Ascending aorta (tissue), 2 donors: ENCODE measurements at regions not wholly inside any gene's neighbourhood (a gene's known extent, or its start where the extent isn't known, plus 50 kb on each side); places are given as distances from the start of the nearest gene placed in this dataset.

Experiments
- DNase-seq, 2 donors: peaks; one replicate each; pipeline ENCODE4 v3.0.0-alpha.2; 2019; ENCODE audit warnings: low spot score in 2 of 2
- H3K27ac ChIP-seq, 2 donors: fragments of 200-600 bp; sonication (generic); one replicate each; pipeline ENCODE4 v1.5.1; 2016 to 2017; ENCODE audit warnings: mild to moderate bottlenecking in 1 of 2
- H3K27me3 ChIP-seq: fragments of 200-600 bp; sonication (generic); one replicate; pipeline ENCODE4 v1.5.1; 2017
- H3K36me3 ChIP-seq, 2 donors: fragments of 200-600 bp; sonication (generic); one replicate each; pipeline ENCODE4 v1.5.1; 2016
- H3K4me1 ChIP-seq, 2 donors: fragments of 200-600 bp; sonication (generic); one replicate each; pipeline ENCODE4 v1.5.1; 2016 to 2017; ENCODE audit warnings: mild to moderate bottlenecking in 1 of 2
- H3K4me3 ChIP-seq, 2 donors: fragments of 200-600 bp; sonication (generic); one replicate each; pipeline ENCODE4 v1.5.1; 2016 to 2017; ENCODE audit warnings: mild to moderate bottlenecking in 1 of 2
- H3K9me3 ChIP-seq, 2 donors: fragments of 200-600 bp; sonication (generic); one replicate each; pipeline ENCODE4 v1.5.1; 2016
- intact Hi-C: fragments of 100-400 bp; cut with DNase I; formaldehyde crosslinking; loops from one replicate; pipeline ENCODE4 v1.15.1; 2023
- TF ChIP-seq, protein P1 (sequence below), 3 experiments: fragments of 200-600 bp in 2 of 3; fragments of 450-650 bp in 1 of 3; sonication (generic) in 2 of 3; IDR thresholded peaks; one replicate each; pipeline ENCODE4 v1.5.1; 2016 to 2019; ENCODE audit warnings: antibody characterized with exemption in 3 of 3, mild to moderate bottlenecking in 1 of 3, moderate library complexity in 1 of 3

DNA sequence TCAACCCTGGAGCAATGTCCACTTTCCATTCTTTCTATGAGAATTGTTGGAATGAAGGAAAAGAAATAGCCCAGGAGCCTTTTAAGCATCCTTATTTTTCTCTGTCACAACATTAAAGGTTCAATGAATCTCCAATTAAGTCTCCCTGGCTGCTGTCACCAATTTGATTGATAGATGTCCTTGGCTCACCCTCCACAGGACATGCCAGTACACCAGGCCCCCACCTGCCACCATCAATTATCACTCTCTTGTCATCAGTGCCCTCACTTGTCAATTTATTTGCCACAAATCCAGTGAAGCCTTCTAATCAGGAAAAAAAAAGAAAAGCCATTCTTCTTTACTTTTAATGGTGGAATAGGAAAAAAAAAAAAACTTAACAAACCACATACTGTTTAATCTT lies 453.6 kb downstream of the CENPC start:
- TF ChIP-seq, protein P1, sequence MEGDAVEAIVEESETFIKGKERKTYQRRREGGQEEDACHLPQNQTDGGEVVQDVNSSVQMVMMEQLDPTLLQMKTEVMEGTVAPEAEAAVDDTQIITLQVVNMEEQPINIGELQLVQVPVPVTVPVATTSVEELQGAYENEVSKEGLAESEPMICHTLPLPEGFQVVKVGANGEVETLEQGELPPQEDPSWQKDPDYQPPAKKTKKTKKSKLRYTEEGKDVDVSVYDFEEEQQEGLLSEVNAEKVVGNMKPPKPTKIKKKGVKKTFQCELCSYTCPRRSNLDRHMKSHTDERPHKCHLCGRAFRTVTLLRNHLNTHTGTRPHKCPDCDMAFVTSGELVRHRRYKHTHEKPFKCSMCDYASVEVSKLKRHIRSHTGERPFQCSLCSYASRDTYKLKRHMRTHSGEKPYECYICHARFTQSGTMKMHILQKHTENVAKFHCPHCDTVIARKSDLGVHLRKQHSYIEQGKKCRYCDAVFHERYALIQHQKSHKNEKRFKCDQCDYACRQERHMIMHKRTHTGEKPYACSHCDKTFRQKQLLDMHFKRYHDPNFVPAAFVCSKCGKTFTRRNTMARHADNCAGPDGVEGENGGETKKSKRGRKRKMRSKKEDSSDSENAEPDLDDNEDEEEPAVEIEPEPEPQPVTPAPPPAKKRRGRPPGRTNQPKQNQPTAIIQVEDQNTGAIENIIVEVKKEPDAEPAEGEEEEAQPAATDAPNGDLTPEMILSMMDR (IDR thresholded peaks at IDR 0.05), result no peak

DNA sequence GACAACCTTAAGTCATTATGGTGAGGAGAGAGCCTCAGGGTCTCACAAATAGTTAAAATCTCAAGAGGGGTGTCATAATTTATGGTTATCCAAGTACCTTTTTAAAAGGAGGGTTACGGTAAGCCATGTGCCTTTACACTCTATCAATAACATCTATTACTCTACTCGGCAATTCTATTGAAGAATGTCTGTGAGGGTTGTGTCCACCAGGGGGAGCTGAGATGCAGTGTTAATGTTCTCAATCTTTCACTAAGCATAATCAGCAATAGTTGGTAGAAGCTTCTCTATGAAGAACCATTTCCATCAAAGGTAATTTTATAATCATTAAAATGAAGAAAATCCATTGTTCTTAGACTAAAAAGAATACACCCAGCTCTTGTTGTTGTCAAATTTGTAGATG lies 457.4 kb downstream of the CENPC start:
- TF ChIP-seq, protein P1 (IDR thresholded peaks at IDR 0.05), result peak in 1 of 3 experiments; percentile 21
- Histone ChIP-seq H3K4me3 (no peak overlapping the region), H3K36me3 (no peaks in the 10 kb centered on the region), H3K4me1 (no peaks in the 10 kb centered on the region), H3K27me3 (no peaks in the 10 kb centered on the region), H3K9me3 (no peaks in the 10 kb centered on the region), H3K27ac (no peak overlapping the region)
- DNase-seq, result no peak
- intact Hi-C loops, result no loop called here

More for the DNA sequence above, 453.6 kb downstream of the CENPC start:
- DNase-seq, result no peak
- Histone ChIP-seq H3K9me3 (no peaks in the 10 kb centered on the region), H3K4me3 (no peak overlapping the region), H3K36me3 (no peaks in the 10 kb centered on the region), H3K27ac (no peak overlapping the region), H3K27me3 (no peaks in the 10 kb centered on the region), H3K4me1 (no peaks in the 10 kb centered on the region)
- intact Hi-C loops, result no loop called here

DNA sequence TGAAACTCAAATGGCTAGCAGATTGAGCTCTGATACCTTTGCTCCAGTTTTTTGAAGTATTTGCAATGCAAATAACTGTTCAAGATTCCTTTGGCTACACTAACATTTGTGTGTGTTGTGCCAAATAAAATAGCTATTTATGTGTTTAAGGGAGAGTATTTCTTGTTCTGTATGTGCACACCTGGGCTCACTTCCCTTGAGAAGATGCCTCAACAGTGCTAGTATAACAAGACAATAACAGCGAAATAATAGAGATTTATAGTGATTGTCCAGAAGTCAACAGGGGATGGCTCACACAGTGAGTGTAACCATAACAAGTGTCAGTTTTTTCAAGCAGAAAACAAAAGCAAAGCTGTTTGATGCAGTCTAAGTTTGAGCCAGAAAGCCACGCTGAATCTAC lies 460.5 kb downstream of the CENPC start:
- Histone ChIP-seq H3K4me3 (no peak overlapping the region), H3K36me3 (no peaks in the 10 kb centered on the region), H3K27me3 (no peaks in the 10 kb centered on the region), H3K4me1 (no peaks in the 10 kb centered on the region), H3K9me3 (no peaks in the 10 kb centered on the region), H3K27ac (no peak overlapping the region)
- TF ChIP-seq, protein P1 (IDR thresholded peaks at IDR 0.05), result no peak
- no peak for DNase-seq
- intact Hi-C loops, result no loop called here

DNA sequence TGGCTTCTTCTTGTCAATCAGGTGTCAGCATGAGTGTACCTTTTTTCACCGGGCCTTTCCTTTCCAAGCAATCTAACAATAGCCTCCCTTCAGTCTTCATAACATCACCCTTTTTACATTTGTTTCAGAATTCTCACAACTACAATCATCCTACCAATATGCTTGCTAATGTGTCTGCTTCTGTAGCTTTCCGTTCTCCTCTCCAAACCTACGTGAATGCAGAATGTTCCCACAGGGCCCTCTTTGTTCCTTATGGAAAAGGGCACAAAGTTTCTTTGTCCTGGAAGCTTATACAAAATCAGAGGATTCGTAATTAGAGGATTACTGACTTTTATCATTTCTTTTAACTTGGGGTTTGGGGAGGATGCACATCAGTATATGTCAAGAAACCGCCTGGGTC lies 461.8 kb downstream of the CENPC start:
- no peak overlapping the region for H3K4me3 ChIP-seq
- no peak for DNase-seq
- no peaks in the 10 kb centered on the region for H3K4me1 ChIP-seq
- intact Hi-C loops, result no loop called here
- no peaks in the 10 kb centered on the region for H3K27me3 ChIP-seq
- H3K9me3 ChIP-seq, result no peaks in the 10 kb centered on the region
- H3K36me3 ChIP-seq, result no peaks in the 10 kb centered on the region
- H3K27ac ChIP-seq, result no peak overlapping the region
- TF ChIP-seq, protein P1 (IDR thresholded peaks at IDR 0.05), result no peak

DNA sequence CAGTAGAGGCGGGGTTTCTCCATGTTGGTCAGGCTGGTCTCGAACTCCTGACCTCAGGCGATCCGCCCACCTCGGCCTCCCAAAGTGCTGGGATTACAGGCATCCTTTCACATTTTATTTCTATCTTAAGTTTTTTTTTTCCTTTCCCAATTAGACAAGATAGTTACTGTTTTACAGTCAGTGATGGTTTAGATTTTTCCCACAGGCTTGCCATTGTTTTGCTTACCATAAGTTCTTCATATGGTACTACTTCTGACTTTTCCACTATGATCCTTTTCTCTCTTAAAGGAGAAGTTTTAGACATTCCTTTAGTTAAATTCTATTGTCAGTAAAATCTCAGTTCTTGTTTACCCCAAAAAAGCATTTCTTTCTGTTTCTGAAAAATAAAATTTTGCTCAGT lies 462.6 kb downstream of the CENPC start:
- no peak overlapping the region for H3K27ac ChIP-seq
- no peak for DNase-seq
- H3K9me3 ChIP-seq, result no peaks in the 10 kb centered on the region
- no peak overlapping the region for H3K4me3 ChIP-seq
- H3K27me3 ChIP-seq, result no peaks in the 10 kb centered on the region
- intact Hi-C loops, result no loop called here
- TF ChIP-seq, protein P1 (IDR thresholded peaks at IDR 0.05), result no peak
- no peaks in the 10 kb centered on the region for H3K36me3 ChIP-seq
- H3K4me1 ChIP-seq, result no peaks in the 10 kb centered on the region

DNA sequence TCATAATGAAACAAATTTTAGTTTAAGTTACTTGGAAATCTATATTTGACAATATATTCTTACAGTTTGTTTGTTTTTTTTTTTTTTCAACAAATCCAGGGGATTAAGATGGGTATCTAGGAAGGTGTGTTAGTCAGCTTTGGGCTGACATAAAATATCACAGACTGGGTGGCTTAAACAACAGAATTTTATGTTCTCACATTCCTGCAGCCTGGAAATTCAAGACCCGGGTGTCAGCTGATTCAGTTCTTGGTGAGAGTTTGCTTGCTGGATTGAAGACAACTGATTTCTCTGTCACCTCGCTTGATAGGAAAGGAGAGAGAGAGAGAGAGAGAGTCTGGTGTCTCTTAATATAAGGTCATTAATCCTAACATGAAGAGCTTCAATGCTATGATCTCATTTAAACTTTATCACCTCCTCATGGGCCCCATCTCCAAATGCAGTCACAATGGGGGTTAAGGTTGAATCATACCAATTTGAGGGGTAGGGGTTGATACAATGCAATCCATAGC lies 465.2 kb downstream of the CENPC start:
- Histone ChIP-seq H3K4me3 (no peak overlapping the region), H3K27me3 (no peaks in the 10 kb centered on the region), H3K4me1 (no peaks in the 10 kb centered on the region), H3K9me3 (no peaks in the 10 kb centered on the region), H3K27ac (no peak overlapping the region), H3K36me3 (no peaks in the 10 kb centered on the region)
- TF ChIP-seq, protein P1 (IDR thresholded peaks at IDR 0.05), result no peak
- no peak for DNase-seq
- intact Hi-C loops, result no loop called here
